HG03159 (cell line): ENCODE measurements at regions not wholly inside any gene's neighbourhood (a gene's known extent, or its start where the extent isn't known, plus 50 kb on each side); places are given as distances from the start of the nearest gene placed in this dataset.
"Not testable (repeated sequence)": the region's sequence is repeated elsewhere in the genome, so short reads cannot be mapped to it uniquely, and the experiment has no call there.

Experiments used
- ATAC-seq: cut with Tn5 transposase; IDR thresholded peaks from one replicate; pipeline ENCODE4 v1.9.1; 2021; ENCODE audit warnings: mild to moderate bottlenecking, moderate library complexity; ENCODE audit not compliant: unreplicated experiment

DNA sequence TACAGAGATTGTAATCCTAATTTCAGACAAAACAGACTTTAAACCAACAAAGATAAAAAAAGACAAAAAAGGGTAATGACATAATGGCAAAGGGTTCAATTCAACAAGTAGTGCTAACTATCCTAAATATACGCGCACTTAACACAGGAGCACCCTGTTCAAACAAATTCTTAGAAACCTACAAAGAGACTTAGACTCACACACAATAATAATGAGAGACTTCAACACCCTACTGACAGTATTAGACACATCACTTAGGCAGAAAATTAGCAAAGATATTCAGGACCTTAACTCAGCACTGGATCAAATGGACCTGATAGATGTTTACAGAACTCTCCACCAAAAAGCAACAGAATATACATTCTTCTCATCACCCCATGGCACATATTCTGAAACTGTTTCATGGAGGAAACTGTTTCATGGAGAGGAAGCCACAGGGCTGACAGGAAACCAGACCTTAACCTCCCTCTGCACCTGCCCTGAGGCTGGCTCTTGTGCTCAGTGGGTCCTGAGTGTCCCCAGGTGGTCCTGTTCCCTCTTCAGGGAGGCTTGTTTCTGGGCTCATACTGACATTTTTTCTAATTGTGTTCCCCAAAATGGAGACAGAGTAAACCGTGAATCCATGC, 54.7 kb downstream of the OR4M2 start:
- ATAC-seq, result not testable (repeated sequence)

GRCh38 chr15:22137572-22137971, 57.2 kb downstream of the OR4M2 start:
- ATAC-seq, result not testable (repeated sequence)

DNA sequence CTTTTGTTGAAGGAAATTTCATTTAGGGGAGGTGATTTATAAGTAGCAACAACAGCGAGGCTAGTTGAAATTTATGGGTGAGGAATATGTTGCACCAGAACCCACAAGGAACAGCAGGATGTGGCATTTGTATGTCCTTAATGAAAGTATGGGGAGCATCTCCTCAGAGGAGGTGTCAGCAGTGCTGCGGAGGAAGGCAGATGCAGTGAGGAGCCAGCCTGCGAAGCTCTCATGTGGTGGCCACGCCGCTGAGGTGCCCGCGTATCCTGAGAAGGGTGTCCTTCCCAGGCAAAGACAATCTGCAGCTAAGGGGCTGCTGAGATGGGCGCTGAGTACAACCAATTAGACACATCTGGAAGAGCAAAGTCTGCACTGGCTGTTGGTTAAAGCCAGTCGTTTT, 60.8 kb downstream of the OR4M2 start:
- not testable (repeated sequence) for ATAC-seq

DNA sequence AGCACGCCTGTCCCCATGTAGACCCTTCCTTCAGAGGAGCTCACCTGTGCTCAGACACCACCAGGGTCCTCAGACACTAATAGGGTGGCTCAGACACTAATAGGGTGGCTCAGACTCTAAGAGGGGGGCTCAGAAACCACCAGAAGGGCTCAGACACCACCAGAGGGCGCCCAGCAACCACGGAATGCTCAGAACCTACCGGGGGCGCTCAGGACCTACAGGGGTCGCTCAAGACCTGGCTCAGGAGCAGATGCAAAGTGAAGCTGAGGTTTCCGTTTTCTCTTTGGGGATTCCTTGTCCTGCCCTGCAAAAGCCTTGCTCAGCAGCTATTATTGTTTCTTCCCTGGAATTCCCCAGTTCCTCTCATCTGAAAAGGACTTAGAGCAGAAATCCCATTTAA, 67.8 kb downstream of the OR4M2 start:
- ATAC-seq, result peak; percentile 97

- not testable (repeated sequence) for ATAC-seq
Observed at GRCh38 chr15:22158243-22158642, 77.9 kb downstream of the OR4M2 start.

DNA sequence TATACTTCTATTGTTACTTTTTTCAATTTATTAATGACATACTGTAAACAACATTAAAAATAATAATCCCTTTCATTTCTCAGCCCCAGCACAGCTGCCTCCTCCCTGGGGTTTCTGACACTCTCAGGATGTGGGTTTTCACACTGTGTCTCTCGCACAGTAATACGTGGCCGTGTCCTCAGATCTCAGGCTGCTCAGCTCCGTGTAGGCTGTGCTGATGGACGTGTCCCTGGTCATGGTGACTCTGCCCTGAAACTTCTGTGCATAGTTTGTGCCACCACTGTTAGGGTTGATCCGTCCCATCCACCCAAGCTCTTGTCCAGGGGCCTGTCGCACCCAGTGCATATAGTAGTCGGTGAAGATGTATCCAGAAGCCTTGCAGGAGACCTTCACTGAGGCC, 80.0 kb downstream of the OR4M2 start:
- ATAC-seq, result peak; percentile 37

DNA sequence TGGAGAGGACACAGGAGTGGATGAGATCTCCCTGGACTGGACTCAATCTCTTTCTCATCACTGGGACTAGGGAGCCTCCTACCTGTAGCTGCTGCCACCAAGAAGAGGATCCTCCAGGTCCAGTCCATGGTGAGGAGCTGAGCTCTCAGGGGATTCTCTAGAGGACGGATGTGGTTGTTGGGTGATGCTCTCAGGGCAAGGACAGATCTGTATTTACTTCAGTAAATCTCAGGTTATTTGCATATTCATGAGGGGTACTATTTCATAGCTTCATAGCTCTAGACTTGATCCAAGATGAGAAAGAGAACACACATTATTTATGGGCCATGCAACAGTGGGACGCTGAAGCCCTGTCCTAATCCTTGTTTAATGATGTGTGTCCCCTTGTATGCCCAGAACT, 80.4 kb downstream of the OR4M2 start:
- peak; percentile 74 for ATAC-seq

DNA sequence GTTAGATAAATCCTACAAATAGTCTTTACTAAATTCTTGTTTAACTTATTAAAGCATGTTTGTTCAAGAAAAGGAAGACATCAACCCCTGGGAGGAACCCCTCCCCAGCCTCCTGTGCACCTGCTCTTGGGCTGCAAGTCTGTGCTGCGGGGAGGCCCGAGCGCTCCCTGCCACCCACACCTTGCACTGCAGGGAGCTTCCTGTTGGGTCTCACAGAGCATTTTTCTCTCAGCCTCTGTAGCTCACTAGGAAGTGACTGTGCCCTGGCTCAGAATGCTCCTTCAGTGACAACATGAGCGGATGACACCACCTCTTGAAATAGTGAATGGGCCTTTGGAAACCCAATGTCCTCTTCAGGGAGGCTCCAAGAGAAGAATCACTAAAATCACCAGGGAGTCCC, 81.1 kb downstream of the OR4M2 start:
- ATAC-seq, result peak; percentile 66

- not testable (repeated sequence) for ATAC-seq
Observed at GRCh38 chr15:22163715-22164114, 83.4 kb downstream of the OR4M2 start.

- ATAC-seq, result not testable (repeated sequence)
Observed at GRCh38 chr15:22167521-22167920, 87.2 kb downstream of the OR4M2 start.

DNA sequence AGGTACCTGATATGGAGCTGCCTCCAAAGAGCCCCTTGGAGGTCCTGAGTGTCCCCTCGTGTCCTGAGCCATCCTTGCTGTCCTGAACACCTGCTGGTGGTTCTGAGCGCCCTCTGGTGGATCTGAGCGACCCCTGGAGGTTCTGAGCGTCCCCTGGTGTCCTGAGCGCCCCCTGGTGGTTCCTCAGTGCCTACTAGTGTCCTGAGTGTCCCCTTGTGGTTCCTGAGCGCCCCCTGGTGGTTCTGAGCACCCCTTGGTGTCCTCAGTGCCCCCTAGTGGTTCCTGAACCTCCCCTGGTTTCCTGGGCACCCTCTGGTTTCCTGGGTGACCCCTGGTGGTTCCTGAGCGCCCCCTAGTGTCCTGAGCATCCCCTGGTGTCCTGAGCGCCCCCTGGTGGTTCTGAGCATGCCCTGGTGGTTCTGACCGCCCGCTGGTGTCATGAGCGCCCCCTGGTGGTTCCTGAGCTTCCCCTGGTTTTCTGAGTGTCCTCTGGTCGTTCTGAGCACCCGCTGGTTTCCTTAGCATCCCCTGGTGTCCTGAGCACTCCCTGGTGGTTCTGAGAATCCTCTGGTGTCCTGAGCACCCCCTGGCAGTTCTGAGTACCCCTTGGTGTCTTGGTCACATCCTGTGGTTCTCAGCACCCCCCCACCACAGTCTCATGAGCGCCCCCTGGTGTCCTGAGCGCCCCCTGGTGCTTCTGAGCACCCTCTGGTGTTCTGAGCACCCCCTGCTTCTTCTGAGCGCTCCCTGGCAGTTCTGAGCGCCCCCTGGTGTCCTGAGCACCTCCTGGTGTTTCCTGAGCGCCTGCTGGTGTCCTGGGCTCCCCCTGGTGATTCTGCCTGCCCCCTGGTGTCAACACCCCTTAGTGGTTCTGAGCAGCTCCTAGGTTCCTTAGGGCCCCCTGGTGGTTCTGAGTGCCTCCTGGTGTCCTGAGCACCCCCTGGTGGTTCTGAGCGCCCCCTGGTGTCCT, 93.0 kb downstream of the OR4M2 start:
- peak; percentile 75 for ATAC-seq

GRCh38 chr15:22174088-22174487, 93.8 kb downstream of the OR4M2 start:
- ATAC-seq, result peak; percentile 55

- ATAC-seq, result not testable (repeated sequence)
Observed at GRCh38 chr15:22177965-22178364, 97.6 kb downstream of the OR4M2 start.

DNA sequence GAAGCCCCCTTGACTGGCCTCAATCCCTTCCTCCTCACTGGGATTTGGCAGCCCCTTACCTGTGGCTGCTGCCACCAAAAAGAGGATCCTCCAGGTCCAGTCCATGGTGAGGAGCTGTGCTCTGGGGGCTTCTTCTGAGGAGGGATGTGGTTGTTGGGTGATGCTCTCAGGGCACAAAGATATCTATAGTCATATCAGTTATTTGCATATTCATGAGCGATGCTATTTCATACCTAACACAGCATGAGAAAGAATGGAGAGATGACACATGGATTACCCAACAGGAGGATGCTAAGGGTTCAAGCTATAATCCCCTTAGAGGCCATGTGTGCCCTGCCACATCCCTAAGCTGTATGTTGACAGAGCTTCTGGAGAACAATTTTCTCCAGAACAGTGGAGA, 98.1 kb downstream of the OR4M2 start:
- ATAC-seq, result not testable (repeated sequence)

DNA sequence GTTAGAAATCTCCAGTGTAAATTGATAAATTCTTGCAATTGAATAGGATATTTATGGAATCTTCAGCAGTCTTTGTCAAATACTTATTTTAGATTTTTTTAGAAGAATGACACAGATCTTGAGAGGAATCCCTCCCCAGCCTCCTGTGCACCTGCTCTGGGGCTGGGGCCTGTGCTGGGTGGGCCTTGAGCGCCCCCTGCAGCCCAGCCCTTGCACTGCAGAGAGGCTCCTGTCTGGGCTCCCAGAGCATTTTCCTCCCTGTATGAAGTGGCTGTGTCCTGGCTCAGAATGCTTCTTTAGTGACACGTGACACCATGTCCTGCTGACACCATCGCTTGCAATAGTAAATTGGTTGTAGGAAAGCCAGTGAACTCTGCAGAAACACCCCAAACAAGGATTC, 98.7 kb downstream of the OR4M2 start:
- ATAC-seq, result not testable (repeated sequence)

GRCh38 chr15:22180611-22181010, 100.3 kb downstream of the OR4M2 start:
- ATAC-seq, result not testable (repeated sequence)

GRCh38 chr15:22184678-22185077, 104.4 kb downstream of the OR4M2 start:
- ATAC-seq, result not testable (repeated sequence)

DNA sequence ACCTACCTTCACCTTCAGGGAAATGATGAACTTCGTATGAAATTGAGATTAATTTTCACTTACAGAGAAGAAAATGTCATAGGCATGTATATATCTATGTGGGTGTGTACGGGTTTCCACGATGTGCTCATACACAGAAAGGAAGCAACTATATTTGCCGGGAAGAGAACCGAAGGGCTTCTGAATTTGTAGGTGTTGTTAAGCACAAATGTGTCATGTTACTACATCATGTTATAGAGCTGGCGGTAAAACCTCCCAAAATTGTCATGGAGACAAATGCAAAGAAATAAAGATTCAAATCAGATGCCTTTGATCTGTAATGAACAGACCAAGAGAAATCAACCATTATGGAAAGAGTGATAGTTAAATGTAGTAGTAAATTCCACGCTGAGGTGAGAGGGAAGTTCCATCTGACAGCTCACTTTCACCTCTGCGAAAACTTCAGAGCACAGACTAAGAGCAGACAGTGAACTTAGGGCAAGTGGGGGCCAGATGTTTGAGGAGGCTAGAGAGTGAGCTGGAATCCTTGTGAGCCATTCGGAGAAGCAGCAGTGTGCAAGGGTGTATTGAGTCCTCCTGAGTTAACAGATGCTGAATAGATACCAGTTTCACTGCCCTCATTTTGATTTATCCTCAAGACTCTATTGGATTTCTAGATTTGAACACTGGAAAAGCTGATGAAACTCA, 106.7 kb downstream of the OR4M2 start:
- not testable (repeated sequence) for ATAC-seq

DNA sequence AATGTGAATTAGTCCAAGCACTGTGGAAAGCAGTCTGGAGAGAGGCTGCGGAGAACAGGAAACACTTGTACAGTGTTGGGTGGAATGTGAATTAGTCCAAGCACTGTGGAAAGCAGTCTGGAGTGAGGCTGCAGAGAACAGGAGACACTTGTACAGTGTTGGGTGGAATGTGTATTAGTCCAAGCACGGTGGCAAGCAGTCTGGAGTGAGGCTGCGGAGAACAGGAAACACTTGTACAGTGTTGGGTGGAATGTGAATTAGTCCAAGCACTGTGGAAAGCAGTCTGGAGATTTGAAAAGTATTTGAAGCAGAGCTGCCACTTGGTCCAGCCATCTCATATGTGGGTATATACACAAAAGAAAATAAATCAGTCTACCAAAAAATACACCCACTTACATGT, 111.5 kb downstream of the OR4M2 start:
- not testable (repeated sequence) for ATAC-seq

DNA sequence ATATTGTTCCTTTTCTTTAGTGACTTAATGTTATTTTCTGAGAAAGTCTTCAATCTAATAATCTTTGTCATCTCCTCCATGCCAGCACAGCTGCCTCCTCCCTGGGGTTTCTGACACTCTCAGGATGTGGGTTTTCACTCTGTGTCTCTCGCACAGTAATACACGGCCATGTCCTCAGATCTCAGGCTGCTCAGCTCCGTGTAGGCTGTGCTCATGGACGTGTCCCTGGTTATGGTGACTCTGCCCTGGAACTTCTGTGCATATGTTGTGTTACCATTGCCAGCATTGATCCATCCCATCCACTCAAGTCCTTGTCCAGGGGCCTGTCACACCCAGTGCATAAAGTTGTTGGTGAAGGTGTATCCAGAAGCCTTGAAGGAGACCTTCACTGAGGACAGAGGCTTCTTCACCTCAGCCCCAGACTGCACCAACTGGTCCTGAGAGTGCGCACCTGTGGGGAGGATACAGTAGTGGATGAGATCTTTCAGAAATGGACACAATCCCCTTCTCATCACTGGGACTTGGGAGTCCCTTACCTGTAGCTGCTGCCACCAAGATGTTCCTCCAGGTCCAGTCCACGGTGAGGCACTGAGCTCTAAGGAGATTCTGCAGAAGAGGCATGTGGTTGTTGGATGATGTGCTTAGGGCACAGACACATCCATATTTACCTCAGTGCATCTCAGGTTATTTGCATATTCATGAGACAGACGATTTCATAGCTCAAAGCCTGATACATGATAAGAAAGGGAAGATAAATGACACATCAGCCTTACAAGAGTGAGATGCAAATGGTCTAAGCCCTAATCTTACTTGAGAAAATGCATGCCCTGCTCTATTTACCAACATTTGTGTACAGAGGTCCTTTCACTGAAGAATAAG, 114.7 kb downstream of the OR4M2 start:
- not testable (repeated sequence) for ATAC-seq
